Stomach (tissue), 4 donors: ENCODE measurements at regions not wholly inside any gene's neighbourhood (a gene's known extent, or its start where the extent isn't known, plus 50 kb on each side); places are given as distances from the start of the nearest gene placed in this dataset.

Experiments used
- CTCF ChIP-seq, 7 experiments: fragments of 450-650 bp in 4 of 7; fragments of 200-600 bp in 3 of 7; sonication (generic) in 3 of 7; IDR thresholded peaks; one replicate each; pipeline ENCODE4 v1.5.1; 2016 to 2019; ENCODE audit warnings: antibody characterized with exemption in 7 of 7, control low read depth in 2 of 7, mild to moderate bottlenecking in 1 of 7
- POLR2A ChIP-seq, 4 donors: fragments of 450-650 bp; IDR thresholded peaks; one replicate each; pipeline ENCODE4 v1.6.1; 2016; ENCODE audit warnings: antibody characterized with exemption in 4 of 4, control low read depth in 2 of 4, mild to moderate bottlenecking in 1 of 4, moderate library complexity in 1 of 4

DNA sequence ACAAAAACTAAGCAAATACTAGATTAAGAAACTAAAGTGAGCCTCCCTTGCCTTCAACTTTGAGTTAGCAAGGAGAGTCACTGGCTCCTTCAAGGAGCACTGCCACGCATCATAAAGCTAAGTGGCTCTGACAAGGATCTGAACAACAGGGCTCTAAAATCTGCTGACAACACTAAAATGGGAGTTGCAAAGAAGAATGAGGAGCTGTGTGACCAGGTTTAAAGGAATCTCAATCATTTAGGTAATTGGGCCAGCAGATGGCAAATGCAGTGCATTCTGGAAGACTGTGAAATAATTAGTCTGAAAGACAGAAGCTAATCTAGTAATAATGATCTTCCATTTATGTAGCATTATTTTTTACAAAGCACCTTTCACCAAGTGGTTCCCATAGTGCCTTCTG, 297.0 kb upstream of the TAS2R1 start:
- no peak for TF ChIP-seq CTCF (IDR thresholded peaks at IDR 0.05)
- TF ChIP-seq POLR2A (IDR thresholded peaks at IDR 0.05) = no peak
